ENCODE measurements at regions not wholly inside any gene's neighbourhood (a gene's known extent, or its start where the extent isn't known, plus 50 kb on each side); places are given as distances from the start of the nearest gene placed in this dataset.
"Not testable (repeated sequence)": the region's sequence is repeated elsewhere in the genome, so short reads cannot be mapped to it uniquely, and the experiment has no call there.

- DNase-seq (peak in 1 of 9 donors; percentile 6), ATAC-seq (no peak)
- CTCF ChIA-PET: no interaction called here
These were observed 98.1 kb upstream of the HS6ST1 start for GRCh38 chr2:128416806-128417205.

DNA sequence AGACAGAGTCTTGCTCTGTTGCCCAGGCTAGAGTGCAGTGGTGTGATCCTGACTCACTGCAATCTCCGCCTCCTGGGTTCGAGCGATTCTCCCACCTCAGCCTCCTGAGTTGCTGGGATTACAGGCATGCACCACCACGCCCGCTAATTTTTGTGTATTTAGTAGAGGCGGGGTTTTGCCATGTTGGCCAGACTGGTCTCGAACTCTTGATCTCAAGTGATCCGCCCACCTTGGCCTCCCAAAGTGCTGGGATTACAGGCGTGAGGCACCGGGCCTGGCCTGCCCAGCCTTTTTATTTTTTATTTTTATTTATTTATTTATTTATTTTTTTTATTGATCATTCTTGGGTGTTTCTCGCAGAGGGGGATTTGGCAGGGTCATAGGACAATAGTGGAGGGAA is 98.6 kb upstream of the HS6ST1 start:
- POLR2A ChIA-PET; H3K4me1 Mint-ChIP-seq; H3K27ac Mint-ChIP-seq; H3K4me3 Mint-ChIP-seq; H3K36me3 ChIP-seq (ENCODE audit: control insufficient read depth in 2 of 3, insufficient read depth in 3 of 3, low read length in 3 of 3); H3K27ac ChIP-seq (ENCODE audit: low read depth, low read length); H3K4me1 ChIP-seq (ENCODE audit: control insufficient read depth in 2 of 2, insufficient read depth in 2 of 2, low read length in 2 of 2); H3K27me3 Mint-ChIP-seq; CTCF ChIA-PET; intact Hi-C loops (cut with micrococcal nuclease); H3K27me3 ChIP-seq (ENCODE audit: control insufficient read depth in 2 of 2, insufficient read depth in 2 of 2, low read length in 2 of 2); H3K9me3 ChIP-seq (ENCODE audit: control insufficient read depth in 2 of 3, low read length in 3 of 3); H3K36me3 Mint-ChIP-seq; ATAC-seq; H3K4me3 ChIP-seq (ENCODE audit: low read length): not testable (repeated sequence)
- peak in 1 of 9 donors; percentile 13 for DNase-seq
- peaks cover 0 to 19% (median 5%) of the 10 kb centered on the region in 11 donors for H3K9me3 Mint-ChIP-seq

More at GRCh38 chr2:128416806-128417205, 98.1 kb upstream of the HS6ST1 start:
- Histone ChIP-seq H3K9me3 (ENCODE audit: control insufficient read depth in 2 of 3, low read length in 3 of 3) (peaks cover 0 to 3% (median 0%) of the 10 kb centered on the region in 3 experiments), H3K27ac (ENCODE audit: low read depth, low read length) (no peak overlapping the region), H3K4me3 (ENCODE audit: low read length) (no peak overlapping the region), H3K27me3 (ENCODE audit: control insufficient read depth in 2 of 2, insufficient read depth in 2 of 2, low read length in 2 of 2) (no peaks in the 10 kb centered on the region), H3K4me1 (ENCODE audit: control insufficient read depth in 2 of 2, insufficient read depth in 2 of 2, low read length in 2 of 2) (no peaks in the 10 kb centered on the region), H3K36me3 (ENCODE audit: control insufficient read depth in 2 of 3, insufficient read depth in 3 of 3, low read length in 3 of 3) (no peaks in the 10 kb centered on the region)
- H3K9me3 Mint-ChIP-seq: peaks cover 0 to 19% (median 5%) of the 10 kb centered on the region in 11 donors
- intact Hi-C loops (cut with micrococcal nuclease): no loop called here
- H3K27ac Mint-ChIP-seq: peak overlapping the region in 1 of 9 donors; percentile 8
- peaks cover 0 to 8% (median 0%) of the 10 kb centered on the region in 5 donors for H3K27me3 Mint-ChIP-seq
- no peaks in the 10 kb centered on the region for H3K4me1 Mint-ChIP-seq
- POLR2A ChIA-PET: no interaction called here
- H3K4me3 Mint-ChIP-seq: no peak overlapping the region
- peaks cover 0 to 10% (median 0%) of the 10 kb centered on the region in 5 donors for H3K36me3 Mint-ChIP-seq

DNA sequence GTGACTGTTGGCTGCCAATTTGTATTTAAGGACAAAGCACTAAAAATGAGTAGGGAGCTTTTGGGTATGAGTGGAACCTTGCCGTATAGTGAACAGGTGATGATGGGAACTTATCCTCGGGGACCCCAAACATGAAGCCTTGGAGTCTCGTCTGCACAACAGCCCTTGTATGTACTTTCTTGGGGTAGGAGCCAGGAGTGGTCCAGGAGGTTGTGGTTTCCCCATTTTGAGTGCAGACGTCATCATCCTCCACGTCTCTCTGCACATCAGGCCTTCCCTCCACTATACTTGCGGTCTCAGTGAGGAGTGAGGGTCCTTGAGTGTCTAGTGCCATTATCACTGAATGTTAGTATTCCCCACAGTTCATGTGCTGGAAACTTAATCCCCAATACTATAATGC is 101.5 kb upstream of the HS6ST1 start:
- Mint-ChIP-seq H3K9me3 (peaks cover 0 to 19% (median 5%) of the 10 kb centered on the region in 11 donors), H3K4me3 (no peak overlapping the region), H3K36me3 (peaks cover 0 to 10% (median 0%) of the 10 kb centered on the region in 5 donors), H3K4me1 (no peaks in the 10 kb centered on the region), H3K27ac (no peak overlapping the region), H3K27me3 (peaks cover 0 to 18% (median 5%) of the 10 kb centered on the region in 5 donors)
- ATAC-seq (no peak), DNase-seq (peak in 1 of 9 donors; percentile 3)
- POLR2A ChIA-PET: no interaction called here
- H3K4me3 ChIP-seq (ENCODE audit: low read length): no peak overlapping the region
- CTCF ChIA-PET: interaction anchor here (0.7 kb wide), 1 partner anchor 7 kb away, joined by 3 read pairs; no protein-coding TSS in a partner anchor
- H3K9me3 ChIP-seq (ENCODE audit: control insufficient read depth in 2 of 3, low read length in 3 of 3): peaks cover 0 to 3% (median 0%) of the 10 kb centered on the region in 3 experiments
- no peaks in the 10 kb centered on the region for H3K4me1 ChIP-seq (ENCODE audit: control insufficient read depth in 2 of 2, insufficient read depth in 2 of 2, low read length in 2 of 2)
- no peaks in the 10 kb centered on the region for H3K36me3 ChIP-seq (ENCODE audit: control insufficient read depth in 2 of 3, insufficient read depth in 3 of 3, low read length in 3 of 3)
- intact Hi-C loops (cut with micrococcal nuclease): no loop called here
- no peak overlapping the region for H3K27ac ChIP-seq (ENCODE audit: low read depth, low read length)
- H3K27me3 ChIP-seq (ENCODE audit: control insufficient read depth in 2 of 2, insufficient read depth in 2 of 2, low read length in 2 of 2): no peaks in the 10 kb centered on the region

DNA sequence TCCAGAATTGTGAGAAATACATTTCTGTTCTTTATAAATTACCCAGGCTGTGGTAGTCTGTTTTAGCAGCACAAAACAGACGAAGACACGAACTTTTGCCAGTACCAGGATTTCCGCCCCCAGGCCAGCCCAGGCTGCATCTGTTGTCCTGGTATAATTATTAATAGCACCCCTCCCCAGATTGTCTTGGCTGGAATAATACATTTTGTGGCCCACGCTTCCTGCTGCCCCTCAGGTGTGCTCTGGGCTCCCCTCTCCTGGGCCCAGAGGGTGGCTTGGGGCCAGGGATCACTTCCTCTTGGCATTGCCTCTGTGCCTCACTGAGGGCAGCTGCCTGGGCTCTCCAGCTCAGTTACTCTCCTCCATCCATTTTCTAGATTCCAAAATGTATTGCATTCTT is 102.1 kb upstream of the HS6ST1 start:
- Histone ChIP-seq H3K4me1 (ENCODE audit: control insufficient read depth in 2 of 2, insufficient read depth in 2 of 2, low read length in 2 of 2) (no peaks in the 10 kb centered on the region), H3K27me3 (ENCODE audit: control insufficient read depth in 2 of 2, insufficient read depth in 2 of 2, low read length in 2 of 2) (no peaks in the 10 kb centered on the region), H3K27ac (ENCODE audit: low read depth, low read length) (no peak overlapping the region), H3K9me3 (ENCODE audit: control insufficient read depth in 2 of 3, low read length in 3 of 3) (peaks cover 0 to 3% (median 0%) of the 10 kb centered on the region in 3 experiments), H3K4me3 (ENCODE audit: low read length) (no peak overlapping the region), H3K36me3 (ENCODE audit: control insufficient read depth in 2 of 3, insufficient read depth in 3 of 3, low read length in 3 of 3) (no peaks in the 10 kb centered on the region)
- POLR2A ChIA-PET: no interaction called here
- Mint-ChIP-seq H3K9me3 (peaks cover 0 to 19% (median 5%) of the 10 kb centered on the region in 11 donors), H3K4me3 (no peak overlapping the region), H3K4me1 (no peaks in the 10 kb centered on the region), H3K27me3 (peaks cover 0 to 18% (median 5%) of the 10 kb centered on the region in 5 donors), H3K27ac (no peak overlapping the region), H3K36me3 (peaks cover 0 to 10% (median 0%) of the 10 kb centered on the region in 5 donors)
- CTCF ChIA-PET: no interaction called here
- intact Hi-C loops (cut with micrococcal nuclease): no loop called here
- DNase-seq: peak in 1 of 9 donors; percentile 3
- ATAC-seq: no peak

- H3K4me1 ChIP-seq (ENCODE audit: control insufficient read depth in 2 of 2, insufficient read depth in 2 of 2, low read length in 2 of 2): no peaks in the 10 kb centered on the region
- ChIA-PET CTCF (no interaction called here), POLR2A (no interaction called here)
- no peaks in the 10 kb centered on the region for H3K36me3 ChIP-seq (ENCODE audit: control insufficient read depth in 2 of 3, insufficient read depth in 3 of 3, low read length in 3 of 3)
- no peak overlapping the region for H3K4me3 ChIP-seq (ENCODE audit: low read length)
- Mint-ChIP-seq H3K27ac (no peak overlapping the region), H3K4me3 (no peak overlapping the region), H3K36me3 (peaks cover 0 to 10% (median 0%) of the 10 kb centered on the region in 5 donors), H3K9me3 (peaks cover 0 to 19% (median 5%) of the 10 kb centered on the region in 11 donors), H3K4me1 (no peaks in the 10 kb centered on the region), H3K27me3 (peaks cover 0 to 18% (median 4%) of the 10 kb centered on the region in 5 donors)
- ATAC-seq: no peak
- intact Hi-C loops (cut with micrococcal nuclease): no loop called here
- H3K9me3 ChIP-seq (ENCODE audit: control insufficient read depth in 2 of 3, low read length in 3 of 3): peaks cover 0 to 3% (median 0%) of the 10 kb centered on the region in 3 experiments
- H3K27me3 ChIP-seq (ENCODE audit: control insufficient read depth in 2 of 2, insufficient read depth in 2 of 2, low read length in 2 of 2): no peaks in the 10 kb centered on the region
- DNase-seq: peak in 1 of 9 donors; percentile 10
- no peak overlapping the region for H3K27ac ChIP-seq (ENCODE audit: low read depth, low read length)
These were observed 102.6 kb upstream of the HS6ST1 start for GRCh38 chr2:128421286-128421685.

GRCh38 chr2:128421861-128422311 is 103.2 kb upstream of the HS6ST1 start:
- no peak overlapping the region for H3K27ac Mint-ChIP-seq
- intact Hi-C loops (cut with micrococcal nuclease): no loop called here
- CTCF ChIA-PET: no interaction called here

DNA sequence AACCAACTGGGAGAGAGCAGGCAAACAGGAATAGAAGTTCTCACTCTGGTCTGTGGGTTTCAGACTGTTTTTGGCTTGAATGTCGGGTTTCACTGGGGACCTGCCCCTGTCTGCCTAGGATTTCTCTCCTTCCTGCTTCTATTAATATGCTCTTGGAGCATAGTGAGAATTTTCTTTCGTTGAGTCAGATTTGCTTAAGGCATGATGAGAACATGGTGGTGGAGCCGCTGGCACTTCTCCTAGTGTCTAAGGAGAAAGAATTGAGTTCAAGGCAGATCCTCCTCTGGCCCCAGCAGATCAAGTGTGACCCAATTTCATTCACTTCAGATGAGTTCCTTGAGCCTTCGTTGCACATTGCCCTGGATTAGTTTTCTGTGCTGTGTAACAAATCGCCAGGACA is 103.9 kb upstream of the HS6ST1 start:
- Histone ChIP-seq H3K4me3 (ENCODE audit: low read length) (no peak overlapping the region), H3K9me3 (ENCODE audit: control insufficient read depth in 2 of 3, low read length in 3 of 3) (peaks cover 0 to 3% (median 0%) of the 10 kb centered on the region in 3 experiments), H3K36me3 (ENCODE audit: control insufficient read depth in 2 of 3, insufficient read depth in 3 of 3, low read length in 3 of 3) (no peaks in the 10 kb centered on the region), H3K27ac (ENCODE audit: low read depth, low read length) (no peak overlapping the region), H3K27me3 (ENCODE audit: control insufficient read depth in 2 of 2, insufficient read depth in 2 of 2, low read length in 2 of 2) (no peaks in the 10 kb centered on the region), H3K4me1 (ENCODE audit: control insufficient read depth in 2 of 2, insufficient read depth in 2 of 2, low read length in 2 of 2) (no peaks in the 10 kb centered on the region)
- no peaks in the 10 kb centered on the region for H3K4me1 Mint-ChIP-seq
- H3K36me3 Mint-ChIP-seq: peaks cover 0 to 10% (median 0%) of the 10 kb centered on the region in 5 donors
- no peak overlapping the region for H3K27ac Mint-ChIP-seq
- H3K4me3 Mint-ChIP-seq: no peak overlapping the region
- DNase-seq (no peak), ATAC-seq (no peak)
- ChIA-PET CTCF (no interaction called here), POLR2A (no interaction called here)
- peaks cover 0 to 18% (median 5%) of the 10 kb centered on the region in 11 donors for H3K9me3 Mint-ChIP-seq
- intact Hi-C loops (cut with micrococcal nuclease): no loop called here
- peaks cover 0 to 22% (median 4%) of the 10 kb centered on the region in 5 donors for H3K27me3 Mint-ChIP-seq

More at GRCh38 chr2:128421861-128422311, 103.2 kb upstream of the HS6ST1 start:
- peaks cover 0 to 18% (median 4%) of the 10 kb centered on the region in 5 donors for H3K27me3 Mint-ChIP-seq
- DNase-seq (no peak), ATAC-seq (no peak)
- Histone ChIP-seq H3K27ac (ENCODE audit: low read depth, low read length) (no peak overlapping the region), H3K4me3 (ENCODE audit: low read length) (no peak overlapping the region), H3K4me1 (ENCODE audit: control insufficient read depth in 2 of 2, insufficient read depth in 2 of 2, low read length in 2 of 2) (no peaks in the 10 kb centered on the region), H3K27me3 (ENCODE audit: control insufficient read depth in 2 of 2, insufficient read depth in 2 of 2, low read length in 2 of 2) (no peaks in the 10 kb centered on the region), H3K36me3 (ENCODE audit: control insufficient read depth in 2 of 3, insufficient read depth in 3 of 3, low read length in 3 of 3) (no peaks in the 10 kb centered on the region), H3K9me3 (ENCODE audit: control insufficient read depth in 2 of 3, low read length in 3 of 3) (peaks cover 0 to 3% (median 0%) of the 10 kb centered on the region in 3 experiments)
- no peaks in the 10 kb centered on the region for H3K4me1 Mint-ChIP-seq
- H3K36me3 Mint-ChIP-seq: peaks cover 0 to 10% (median 0%) of the 10 kb centered on the region in 5 donors
- POLR2A ChIA-PET: no interaction called here
- H3K4me3 Mint-ChIP-seq: no peak overlapping the region
- peaks cover 0 to 18% (median 5%) of the 10 kb centered on the region in 11 donors for H3K9me3 Mint-ChIP-seq

All from naive thymus-derived CD4-positive, alpha-beta T cell (primary cell).